ENCODE measurements at regions not wholly inside any gene's neighbourhood (a gene's known extent, or its start where the extent isn't known, plus 50 kb on each side); places are given as distances from the start of the nearest gene placed in this dataset.

DNA sequence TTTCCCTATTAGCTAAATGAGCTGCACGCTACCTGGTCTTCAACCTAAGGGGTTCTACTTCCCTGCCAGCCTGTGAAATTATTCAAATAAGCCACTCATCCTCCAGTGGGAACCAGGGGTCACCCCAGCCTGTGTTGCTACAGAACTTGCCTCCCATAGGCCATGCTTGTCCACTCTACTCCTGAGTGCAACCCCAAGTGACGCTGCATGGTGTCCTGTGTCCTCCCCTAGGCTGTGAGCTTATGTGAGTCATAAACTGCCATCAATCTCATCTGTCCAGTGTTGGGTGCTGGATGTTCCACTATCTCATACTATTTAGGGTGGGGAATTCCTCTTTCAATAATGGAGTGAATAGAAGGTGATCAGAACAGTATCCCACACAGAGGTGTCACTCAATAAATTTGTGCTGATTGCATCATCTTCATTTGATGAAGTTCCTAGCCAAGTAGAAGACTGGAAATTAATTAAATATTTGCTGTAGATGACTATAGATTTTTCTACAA is 49.8 kb upstream of the SSR3 start:
- Mint-ChIP-seq H3K27ac (no peak overlapping the region), H3K4me3 (no peak overlapping the region), H3K27me3 (peaks cover 22% of the 10 kb centered on the region), H3K4me1 (ENCODE audit: low read depth) (peaks cover 19% of the 10 kb centered on the region), H3K9me3 (no peaks in the 10 kb centered on the region), H3K36me3 (ENCODE audit: low read depth) (no peaks in the 10 kb centered on the region)

Data from stimulated activated naive CD8-positive, alpha-beta T cell treated with anti-CD3 and anti-CD28 coated beads, Interleukin-15, Interleukin-2, amounts not matched to agents 100 ng/mL and 50 ng/mL, for 24 hours (primary cell).